ENCODE measurements at regions not wholly inside any gene's neighbourhood (a gene's known extent, or its start where the extent isn't known, plus 50 kb on each side); places are given as distances from the start of the nearest gene placed in this dataset.

GRCh38 chr6:119501798-119502483 is 152.4 kb upstream of the MAN1A1 start:
- intact Hi-C loops (cut with DNase I), result no loop called here
- no peaks in the 10 kb centered on the region for H3K36me3 ChIP-seq (ENCODE audit: control insufficient read depth in 2 of 3, insufficient read depth in 3 of 3, low read length in 3 of 3)
- no peaks in the 10 kb centered on the region for H3K27me3 ChIP-seq (ENCODE audit: control insufficient read depth, insufficient read depth, low read length)
- H3K9ac ChIP-seq (ENCODE audit: low read length in 3 of 3), result no peak overlapping the region
- TF ChIP-seq CTCF (IDR thresholded peaks at IDR 0.05; ENCODE audit: borderline replicate concordance, extremely low read depth, insufficient read depth), result no peak
- H3K27ac ChIP-seq (ENCODE audit: low read depth in 2 of 2, low read length in 2 of 2), result no peak overlapping the region
- no peaks in the 10 kb centered on the region for H3K4me1 ChIP-seq (ENCODE audit: control insufficient read depth in 2 of 3, insufficient read depth in 2 of 3, low read depth in 1 of 3, low read length in 3 of 3)
- H3K4me3 ChIP-seq (ENCODE audit: low read length in 3 of 3), result no peak overlapping the region
- no peaks in the 10 kb centered on the region for H3K9me3 ChIP-seq (ENCODE audit: control insufficient read depth in 2 of 3, insufficient read depth in 1 of 3, low read length in 3 of 3)
- DNase-seq (no peak), FAIRE-seq (no peak)

- DNase-seq (no peak), FAIRE-seq (no peak)
- H3K4me1 ChIP-seq (ENCODE audit: control insufficient read depth in 2 of 3, insufficient read depth in 2 of 3, low read depth in 1 of 3, low read length in 3 of 3), result no peaks in the 10 kb centered on the region
- no peak overlapping the region for H3K4me3 ChIP-seq (ENCODE audit: low read length in 3 of 3)
- no peaks in the 10 kb centered on the region for H3K36me3 ChIP-seq (ENCODE audit: control insufficient read depth in 2 of 3, insufficient read depth in 3 of 3, low read length in 3 of 3)
- no peaks in the 10 kb centered on the region for H3K27me3 ChIP-seq (ENCODE audit: control insufficient read depth, insufficient read depth, low read length)
- no peak overlapping the region for H3K27ac ChIP-seq (ENCODE audit: low read depth in 2 of 2, low read length in 2 of 2)
- intact Hi-C loops (cut with DNase I), result no loop called here
- H3K9me3 ChIP-seq (ENCODE audit: control insufficient read depth in 2 of 3, insufficient read depth in 1 of 3, low read length in 3 of 3), result no peaks in the 10 kb centered on the region
- TF ChIP-seq CTCF (IDR thresholded peaks at IDR 0.05; ENCODE audit: borderline replicate concordance, extremely low read depth, insufficient read depth), result no peak
- no peak overlapping the region for H3K9ac ChIP-seq (ENCODE audit: low read length in 3 of 3)
These were observed 150.2 kb upstream of the MAN1A1 start for GRCh38 chr6:119499797-119500196.

- H3K4me3 ChIP-seq (ENCODE audit: low read length in 3 of 3), result no peak overlapping the region
- H3K27ac ChIP-seq (ENCODE audit: low read depth in 2 of 2, low read length in 2 of 2), result no peak overlapping the region
- TF ChIP-seq CTCF (IDR thresholded peaks at IDR 0.05; ENCODE audit: borderline replicate concordance, extremely low read depth, insufficient read depth), result no peak
- H3K9me3 ChIP-seq (ENCODE audit: control insufficient read depth in 2 of 3, insufficient read depth in 1 of 3, low read length in 3 of 3), result no peaks in the 10 kb centered on the region
- intact Hi-C loops (cut with DNase I), result no loop called here
- H3K4me1 ChIP-seq (ENCODE audit: control insufficient read depth in 2 of 3, insufficient read depth in 2 of 3, low read depth in 1 of 3, low read length in 3 of 3), result no peaks in the 10 kb centered on the region
- no peak for DNase-seq
- H3K36me3 ChIP-seq (ENCODE audit: control insufficient read depth in 2 of 3, insufficient read depth in 3 of 3, low read length in 3 of 3), result no peaks in the 10 kb centered on the region
- no peak overlapping the region for H3K9ac ChIP-seq (ENCODE audit: low read length in 3 of 3)
- no peaks in the 10 kb centered on the region for H3K27me3 ChIP-seq (ENCODE audit: control insufficient read depth, insufficient read depth, low read length)
- FAIRE-seq, result no peak
These were observed 148.6 kb upstream of the MAN1A1 start for GRCh38 chr6:119497988-119498727.

All from kidney (tissue), 13 donors.